Left colon (tissue), 2 donors: ENCODE measurements at regions not wholly inside any gene's neighbourhood (a gene's known extent, or its start where the extent isn't known, plus 50 kb on each side); places are given as distances from the start of the nearest gene placed in this dataset.

ENCODE experiments used
- ATAC-seq: fragments of 200-7000 bp; cut with Tn5 transposase; one replicate; pipeline ENCODE4 v1.9.1; 2020; ENCODE audit warnings: mild to moderate bottlenecking, moderate library complexity
- DNase-seq, 2 donors: peaks; one replicate each; pipeline ENCODE4 v3.0.0-alpha.2; 2020
- intact Hi-C, 2 donors: fragments of 100-400 bp; cut with DNase I in 1 of 2; cut with micrococcal nuclease in 1 of 2; formaldehyde crosslinking; loops; one replicate each; pipeline versions ENCODE4 v1.11.2 to v1.14.0; 2022; cut with DNase I, micrococcal nuclease
- donor health status: DM: no; HTN: no; CAD: no.
- donor health status: DM: yes; HTN: yes; CAD: no.

- DNase-seq (no peak), ATAC-seq (no peak)
- intact Hi-C loops, result no loop called here
These were observed 439.0 kb upstream of the USP24 start for GRCh38 chr1:55654171-55654570.

GRCh38 chr1:55650444-55650843, 435.3 kb upstream of the USP24 start:
- ATAC-seq (no peak), DNase-seq (no peak)
- intact Hi-C loops, result no loop called here

- ATAC-seq, result no peak
- intact Hi-C loops, result no loop called here
- no peak for DNase-seq
These were observed 431.0 kb upstream of the USP24 start for GRCh38 chr1:55646181-55646580.

GRCh38 chr1:55645270-55645669, 430.1 kb upstream of the USP24 start:
- intact Hi-C loops, result no loop called here
- ATAC-seq (no peak), DNase-seq (no peak)

GRCh38 chr1:55641947-55642346, 426.8 kb upstream of the USP24 start:
- intact Hi-C loops, result no loop called here
- DNase-seq (no peak), ATAC-seq (no peak)

GRCh38 chr1:55640708-55641473, 425.7 kb upstream of the USP24 start:
- peak; percentile 48 for ATAC-seq
- DNase-seq, result peak; percentile 41 to 48
- intact Hi-C loops, result no loop called here

GRCh38 chr1:55639526-55639925, 424.4 kb upstream of the USP24 start:
- DNase-seq (no peak), ATAC-seq (no peak)
- intact Hi-C loops, result no loop called here

GRCh38 chr1:55639051-55639450, 423.9 kb upstream of the USP24 start:
- intact Hi-C loops, result no loop called here
- DNase-seq, result no peak

GRCh38 chr1:55636696-55637095, 421.5 kb upstream of the USP24 start:
- ATAC-seq (no peak), DNase-seq (no peak)
- intact Hi-C loops, result no loop called here

More at GRCh38 chr1:55639051-55639450, 423.9 kb upstream of the USP24 start:
- ATAC-seq, result peak; percentile 94

GRCh38 chr1:55635856-55636255, 420.7 kb upstream of the USP24 start:
- ATAC-seq (no peak), DNase-seq (no peak)
- intact Hi-C loops, result no loop called here

- intact Hi-C loops, result no loop called here
- DNase-seq (no peak), ATAC-seq (no peak)
These were observed 419.4 kb upstream of the USP24 start for GRCh38 chr1:55634516-55634915.

GRCh38 chr1:55632906-55633305, 417.7 kb upstream of the USP24 start:
- no peak for DNase-seq
- ATAC-seq, result no peak
- intact Hi-C loops, result no loop called here

GRCh38 chr1:55632058-55632457, 416.9 kb upstream of the USP24 start:
- ATAC-seq, result no peak
- intact Hi-C loops, result no loop called here
- DNase-seq, result no peak

- intact Hi-C loops, result no loop called here
- DNase-seq (no peak), ATAC-seq (no peak)
These were observed 416.3 kb upstream of the USP24 start for GRCh38 chr1:55631509-55631908.

- no peak for ATAC-seq
- no peak for DNase-seq
- intact Hi-C loops, result no loop called here
These were observed 411.2 kb upstream of the USP24 start for GRCh38 chr1:55626326-55626725.

- no peak for ATAC-seq
- no peak for DNase-seq
- intact Hi-C loops, result no loop called here
These were observed 409.6 kb upstream of the USP24 start for GRCh38 chr1:55624766-55625165.

GRCh38 chr1:55623311-55623710, 408.1 kb upstream of the USP24 start:
- intact Hi-C loops, result no loop called here
- no peak for DNase-seq

GRCh38 chr1:55622074-55622473, 406.9 kb upstream of the USP24 start:
- ATAC-seq (no peak), DNase-seq (no peak)
- intact Hi-C loops, result no loop called here

More at GRCh38 chr1:55623311-55623710, 408.1 kb upstream of the USP24 start:
- no peak for ATAC-seq

GRCh38 chr1:55618199-55618598, 403.0 kb upstream of the USP24 start:
- ATAC-seq, result peak; percentile 77
- intact Hi-C loops, result no loop called here
- DNase-seq, result no peak

- intact Hi-C loops, result no loop called here
- DNase-seq (no peak), ATAC-seq (peak; percentile 77)
These were observed 402.3 kb upstream of the USP24 start for GRCh38 chr1:55617288-55617982.

GRCh38 chr1:55612988-55613387, 397.8 kb upstream of the USP24 start:
- no peak for ATAC-seq
- intact Hi-C loops, result no loop called here
- DNase-seq, result no peak
